ENCODE measurements at regions not wholly inside any gene's neighbourhood (a gene's known extent, or its start where the extent isn't known, plus 50 kb on each side); places are given as distances from the start of the nearest gene placed in this dataset.

DNA sequence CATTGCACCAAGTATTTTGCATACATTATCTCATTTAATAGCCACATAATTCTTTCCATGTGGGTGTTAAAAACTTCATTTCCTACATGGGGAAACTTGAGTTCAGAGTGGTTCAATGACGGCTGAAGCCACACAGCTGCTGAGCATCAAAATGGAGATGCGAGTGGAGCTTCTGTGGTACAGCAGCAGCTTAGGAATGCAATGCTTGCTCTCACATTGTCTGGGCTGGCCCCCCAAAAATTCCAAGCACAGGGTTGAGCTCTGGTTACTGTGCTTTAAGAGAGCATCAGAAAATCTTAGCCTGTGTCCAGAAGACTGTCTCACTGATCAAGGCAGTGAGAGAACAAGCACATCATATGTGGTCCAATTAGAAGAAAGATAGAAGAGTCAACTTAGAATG, 57.4 kb upstream of the GADL1 start:
- TF ChIP-seq POLR2AphosphoS5 (IDR thresholded peaks at IDR 0.05; ENCODE audit: low read depth) = no peak
- no peak for TF ChIP-seq CREB1 (CRISPR knock-in tag; IDR thresholded peaks at IDR 0.05; ENCODE audit: low read depth)
- TF ChIP-seq, protein P1, sequence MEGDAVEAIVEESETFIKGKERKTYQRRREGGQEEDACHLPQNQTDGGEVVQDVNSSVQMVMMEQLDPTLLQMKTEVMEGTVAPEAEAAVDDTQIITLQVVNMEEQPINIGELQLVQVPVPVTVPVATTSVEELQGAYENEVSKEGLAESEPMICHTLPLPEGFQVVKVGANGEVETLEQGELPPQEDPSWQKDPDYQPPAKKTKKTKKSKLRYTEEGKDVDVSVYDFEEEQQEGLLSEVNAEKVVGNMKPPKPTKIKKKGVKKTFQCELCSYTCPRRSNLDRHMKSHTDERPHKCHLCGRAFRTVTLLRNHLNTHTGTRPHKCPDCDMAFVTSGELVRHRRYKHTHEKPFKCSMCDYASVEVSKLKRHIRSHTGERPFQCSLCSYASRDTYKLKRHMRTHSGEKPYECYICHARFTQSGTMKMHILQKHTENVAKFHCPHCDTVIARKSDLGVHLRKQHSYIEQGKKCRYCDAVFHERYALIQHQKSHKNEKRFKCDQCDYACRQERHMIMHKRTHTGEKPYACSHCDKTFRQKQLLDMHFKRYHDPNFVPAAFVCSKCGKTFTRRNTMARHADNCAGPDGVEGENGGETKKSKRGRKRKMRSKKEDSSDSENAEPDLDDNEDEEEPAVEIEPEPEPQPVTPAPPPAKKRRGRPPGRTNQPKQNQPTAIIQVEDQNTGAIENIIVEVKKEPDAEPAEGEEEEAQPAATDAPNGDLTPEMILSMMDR (conservative IDR thresholded peaks at IDR 0.05; ENCODE audit: low read depth in 2 of 2) = no peak
